ENCODE measurements at regions not wholly inside any gene's neighbourhood (a gene's known extent, or its start where the extent isn't known, plus 50 kb on each side); places are given as distances from the start of the nearest gene placed in this dataset.

DNA sequence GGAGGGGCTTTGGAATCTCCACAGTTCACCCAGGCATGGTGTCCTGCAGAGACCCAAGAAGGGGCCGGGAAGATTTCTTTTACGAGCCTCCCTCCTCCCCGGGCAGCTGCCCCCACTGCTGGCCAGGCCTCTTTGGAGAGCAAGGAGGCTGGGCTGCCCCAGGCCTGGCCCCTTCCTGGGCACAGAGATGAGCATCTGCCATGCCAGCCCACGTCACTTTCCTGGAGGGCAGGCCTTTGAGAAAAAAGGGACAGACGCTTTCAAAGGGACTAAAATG, 60.5 kb upstream of the FGF3 start:
- Histone ChIP-seq H3K9me3 (no peaks in the 10 kb centered on the region), H3K4me2 (no peak overlapping the region), H3K27ac (no peak overlapping the region), H3K4me3 (no peak overlapping the region), H3K4me1 (no peaks in the 10 kb centered on the region)
- 61% methylated on average over 2 of the region's 5 CpGs for WGBS (ENCODE audit: missing lambda C conversion rate)
- TF ChIP-seq EHMT2 (IDR thresholded peaks at IDR 0.05; ENCODE audit: low read depth) (no peak), HEYL (CRISPR knock-in tag; IDR thresholded peaks at IDR 0.05) (no peak), MAFK (IDR thresholded peaks at IDR 0.05; ENCODE audit: partially characterized antibody) (no peak)
- TF ChIP-seq, protein P1, sequence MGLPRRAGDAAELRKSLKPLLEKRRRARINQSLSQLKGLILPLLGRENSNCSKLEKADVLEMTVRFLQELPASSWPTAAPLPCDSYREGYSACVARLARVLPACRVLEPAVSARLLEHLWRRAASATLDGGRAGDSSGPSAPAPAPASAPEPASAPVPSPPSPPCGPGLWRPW (IDR thresholded peaks at IDR 0.05) = no peak
- POLR2A ChIA-PET = no interaction called here
- DNase-seq (ENCODE audit: low read depth in 1 of 2, low spot score in 1 of 2) (no peak), ATAC-seq (no peak), FAIRE-seq (no peak)
- CTCF ChIA-PET = interaction anchor here (1.0 to 2.4 kb wide), 7 partner anchors 8 to 194 kb away, joined by 3 to 11 read pairs (median 4); no protein-coding TSS in a partner anchor

DNA sequence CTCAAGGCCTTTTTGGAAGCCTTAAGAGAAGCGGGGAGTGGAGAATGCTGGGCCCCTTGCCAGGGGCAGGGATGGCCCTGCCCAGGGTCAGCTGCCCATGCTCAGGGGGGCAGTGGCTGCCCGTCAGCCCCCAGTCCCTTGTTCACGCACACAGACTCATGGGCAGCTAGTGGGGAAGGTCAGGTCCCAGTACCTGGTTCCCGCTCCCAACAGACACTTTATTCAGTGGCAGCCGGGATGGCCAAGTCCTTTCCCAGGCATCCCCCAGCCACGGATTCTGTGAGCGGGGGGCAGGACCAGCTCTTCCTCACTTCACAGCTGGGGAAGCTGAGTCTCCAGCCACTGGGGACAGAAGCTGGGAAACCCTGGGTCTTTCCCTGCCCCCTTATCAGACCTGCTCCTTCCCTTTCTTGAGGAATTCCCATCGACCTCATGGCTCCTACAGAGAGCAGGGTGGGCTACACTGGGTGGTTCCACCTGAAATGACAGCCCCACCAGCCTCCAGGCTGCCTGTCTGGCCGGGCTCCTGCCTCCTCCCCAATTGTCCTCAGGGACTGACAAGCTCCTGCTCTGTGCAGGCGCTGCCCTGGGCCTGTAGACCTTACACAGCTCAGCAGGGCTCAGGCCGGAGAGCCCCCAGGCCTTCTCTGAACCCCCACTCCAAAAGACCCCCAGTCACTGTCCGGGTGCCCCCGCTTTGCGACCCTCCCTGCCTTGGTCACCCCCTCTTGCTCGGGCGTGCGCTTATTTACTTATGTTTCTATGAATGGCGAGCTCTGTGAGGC, 61.0 kb upstream of the FGF3 start:
- Histone ChIP-seq H3K4me1 (no peaks in the 10 kb centered on the region), H3K27ac (no peak overlapping the region), H3K9me3 (no peaks in the 10 kb centered on the region), H3K4me2 (no peak overlapping the region), H3K4me3 (no peak overlapping the region)
- TF ChIP-seq TFCP2L1 (CRISPR knock-in tag; IDR thresholded peaks at IDR 0.05) (no peak), E2F6 (IDR thresholded peaks at IDR 0.05; ENCODE audit: borderline replicate concordance, low read depth) (no peak), JUN (IDR thresholded peaks at IDR 0.05) (no peak), CBX2 (IDR thresholded peaks at IDR 0.05; ENCODE audit: borderline replicate concordance, low read depth) (no peak), ELK1 (IDR thresholded peaks at IDR 0.05; ENCODE audit: low read depth, low read length) (no peak), MAZ (IDR thresholded peaks at IDR 0.05; ENCODE audit: borderline replicate concordance, low read depth, low read length) (no peak), NR3C1 (IDR thresholded peaks at IDR 0.05) (no peak)
- FAIRE-seq (no peak), DNase-seq (ENCODE audit: low read depth in 1 of 2, low spot score in 1 of 2) (no peak), ATAC-seq (no peak)
- ChIA-PET POLR2A (no interaction called here), CTCF (interaction anchor here (0.5 to 2.6 kb wide), 10 partner anchors 7 to 221 kb away, joined by 3 to 11 read pairs (median 4); no protein-coding TSS in a partner anchor)
- WGBS (ENCODE audit: missing lambda C conversion rate) = 57% methylated on average over 14 of the region's 18 CpGs

GRCh38 chr11:69880826-69881445, 61.7 kb upstream of the FGF3 start:
- ChIA-PET POLR2A (no interaction called here), CTCF (interaction anchor here (0.9 to 2.6 kb wide), 6 partner anchors 8 to 176 kb away, joined by 3 to 11 read pairs (median 6); no protein-coding TSS in a partner anchor)
- H3K4me2 ChIP-seq = no peak overlapping the region
- no peak overlapping the region for H3K27ac ChIP-seq
- 75% methylated on average over 6 of the region's 10 CpGs for WGBS (ENCODE audit: missing lambda C conversion rate)
- FAIRE-seq = no peak
- H3K4me3 ChIP-seq = no peak overlapping the region
- no peaks in the 10 kb centered on the region for H3K9me3 ChIP-seq
- no peak for DNase-seq (ENCODE audit: low read depth in 1 of 2, low spot score in 1 of 2)
- no peaks in the 10 kb centered on the region for H3K4me1 ChIP-seq
- no peak for TF ChIP-seq SREBF2 (IDR thresholded peaks at IDR 0.05)
- no peak for TF ChIP-seq RARB (CRISPR knock-in tag; IDR thresholded peaks at IDR 0.05)
- TF ChIP-seq, protein P2, sequence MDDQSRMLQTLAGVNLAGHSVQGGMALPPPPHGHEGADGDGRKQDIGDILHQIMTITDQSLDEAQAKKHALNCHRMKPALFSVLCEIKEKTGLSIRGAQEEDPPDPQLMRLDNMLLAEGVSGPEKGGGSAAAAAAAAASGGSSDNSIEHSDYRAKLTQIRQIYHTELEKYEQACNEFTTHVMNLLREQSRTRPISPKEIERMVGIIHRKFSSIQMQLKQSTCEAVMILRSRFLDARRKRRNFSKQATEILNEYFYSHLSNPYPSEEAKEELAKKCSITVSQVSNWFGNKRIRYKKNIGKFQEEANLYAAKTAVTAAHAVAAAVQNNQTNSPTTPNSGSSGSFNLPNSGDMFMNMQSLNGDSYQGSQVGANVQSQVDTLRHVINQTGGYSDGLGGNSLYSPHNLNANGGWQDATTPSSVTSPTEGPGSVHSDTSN (IDR thresholded peaks at IDR 0.05) = no peak
- TF ChIP-seq, protein P3, sequence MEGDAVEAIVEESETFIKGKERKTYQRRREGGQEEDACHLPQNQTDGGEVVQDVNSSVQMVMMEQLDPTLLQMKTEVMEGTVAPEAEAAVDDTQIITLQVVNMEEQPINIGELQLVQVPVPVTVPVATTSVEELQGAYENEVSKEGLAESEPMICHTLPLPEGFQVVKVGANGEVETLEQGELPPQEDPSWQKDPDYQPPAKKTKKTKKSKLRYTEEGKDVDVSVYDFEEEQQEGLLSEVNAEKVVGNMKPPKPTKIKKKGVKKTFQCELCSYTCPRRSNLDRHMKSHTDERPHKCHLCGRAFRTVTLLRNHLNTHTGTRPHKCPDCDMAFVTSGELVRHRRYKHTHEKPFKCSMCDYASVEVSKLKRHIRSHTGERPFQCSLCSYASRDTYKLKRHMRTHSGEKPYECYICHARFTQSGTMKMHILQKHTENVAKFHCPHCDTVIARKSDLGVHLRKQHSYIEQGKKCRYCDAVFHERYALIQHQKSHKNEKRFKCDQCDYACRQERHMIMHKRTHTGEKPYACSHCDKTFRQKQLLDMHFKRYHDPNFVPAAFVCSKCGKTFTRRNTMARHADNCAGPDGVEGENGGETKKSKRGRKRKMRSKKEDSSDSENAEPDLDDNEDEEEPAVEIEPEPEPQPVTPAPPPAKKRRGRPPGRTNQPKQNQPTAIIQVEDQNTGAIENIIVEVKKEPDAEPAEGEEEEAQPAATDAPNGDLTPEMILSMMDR (IDR thresholded peaks at IDR 0.05) = no peak
- no peak for TF ChIP-seq ZC3H11A (IDR thresholded peaks at IDR 0.05)
- TF ChIP-seq NPAS2 (CRISPR knock-in tag; IDR thresholded peaks at IDR 0.05; ENCODE audit: borderline replicate concordance) = no peak
- TF ChIP-seq ZNF302 (CRISPR knock-in tag; IDR thresholded peaks at IDR 0.05) = no peak
- no peak for ATAC-seq

All from A549 (cell line).